Loucy (cell line): ENCODE measurements at regions not wholly inside any gene's neighbourhood (a gene's known extent, or its start where the extent isn't known, plus 50 kb on each side); places are given as distances from the start of the nearest gene placed in this dataset.

Experiments used
- H2AFZ ChIP-seq: fragments of 200-600 bp; sonication (generic); 2 replicates; pipeline ENCODE4 v1.6.0; 2016; ENCODE audit warnings: antibody characterized with exemption, mild to moderate bottlenecking, low read length, moderate library complexity
- H3F3A ChIP-seq: fragments of 200-600 bp; 2 replicates; pipeline ENCODE4 v1.6.0; 2016; ENCODE audit warnings: antibody characterized with exemption, low read depth, mild to moderate bottlenecking
- H3K27me3 ChIP-seq: fragments of 200-600 bp; sonication (generic); 2 replicates; pipeline ENCODE4 v1.6.1; 2014; ENCODE audit warnings: low read length, mild to moderate bottlenecking; ENCODE audit not compliant: insufficient read depth, poor library complexity, severe bottlenecking
- H3K36me3 ChIP-seq: fragments of 200-600 bp; sonication (generic); 2 replicates; pipeline ENCODE4 v1.6.1; 2016; ENCODE audit warnings: low read length; ENCODE audit not compliant: insufficient read depth
- H3K4me1 ChIP-seq: fragments of 200-600 bp; sonication (generic); 2 replicates; pipeline ENCODE4 v1.5.1; 2014; ENCODE audit warnings: low read length, mild to moderate bottlenecking; ENCODE audit not compliant: insufficient read depth, poor library complexity, severe bottlenecking
- H3K4me2 ChIP-seq: fragments of 200-600 bp; sonication (generic); 2 replicates; pipeline ENCODE4 v1.6.0; 2014; ENCODE audit warnings: antibody characterized with exemption, low read length, low read depth, mild to moderate bottlenecking; ENCODE audit not compliant: poor library complexity, severe bottlenecking
- H3K4me3 ChIP-seq: fragments of 200-600 bp; sonication (generic); 2 replicates; pipeline ENCODE4 v1.5.1; 2014; ENCODE audit warnings: low read length, mild to moderate bottlenecking, mixed read lengths; ENCODE audit not compliant: poor library complexity, severe bottlenecking
- H3K79me2 ChIP-seq: fragments of 200-600 bp; sonication (generic); 2 replicates; pipeline ENCODE4 v1.6.1; 2014; ENCODE audit warnings: low read length; ENCODE audit not compliant: insufficient read depth
- H3K9ac ChIP-seq: fragments of 200-600 bp; sonication (generic); 2 replicates; pipeline ENCODE4 v1.6.0; 2014; ENCODE audit warnings: mild to moderate bottlenecking, low read depth, low read length, moderate library complexity; ENCODE audit not compliant: poor library complexity, severe bottlenecking
- H3K9me2 ChIP-seq: fragments of 200-600 bp; sonication (generic); replicated peaks from 2 replicates; pipeline ENCODE4 v1.6.1; 2016; ENCODE audit warnings: low read depth, low read length, mixed read lengths
- H3K9me3 ChIP-seq: fragments of 200-600 bp; sonication (generic); 2 replicates; pipeline ENCODE4 v1.6.1; 2014; ENCODE audit warnings: mild to moderate bottlenecking, antibody characterized with exemption, low read length, low read depth; ENCODE audit not compliant: insufficient read depth
- H4K20me1 ChIP-seq: fragments of 200-600 bp; sonication (generic); 2 replicates; pipeline ENCODE4 v1.6.0; 2014; ENCODE audit warnings: antibody characterized with exemption, low read length, mild to moderate bottlenecking; ENCODE audit not compliant: insufficient read depth, poor library complexity, severe bottlenecking
- EZH2phosphoT487 ChIP-seq: fragments of 200-600 bp; IDR thresholded peaks from 2 replicates; pipeline ENCODE4 v1.6.1; 2018; ENCODE audit warnings: antibody characterized with exemption, mild to moderate bottlenecking, moderate library complexity, borderline replicate concordance
- TF ChIP-seq, protein P1 (sequence below): fragments of 200-600 bp; sonication (generic); conservative IDR thresholded peaks from 2 replicates; pipeline ENCODE4 v1.5.1; 2014; ENCODE audit warnings: mild to moderate bottlenecking, antibody characterized with exemption, low read length

DNA sequence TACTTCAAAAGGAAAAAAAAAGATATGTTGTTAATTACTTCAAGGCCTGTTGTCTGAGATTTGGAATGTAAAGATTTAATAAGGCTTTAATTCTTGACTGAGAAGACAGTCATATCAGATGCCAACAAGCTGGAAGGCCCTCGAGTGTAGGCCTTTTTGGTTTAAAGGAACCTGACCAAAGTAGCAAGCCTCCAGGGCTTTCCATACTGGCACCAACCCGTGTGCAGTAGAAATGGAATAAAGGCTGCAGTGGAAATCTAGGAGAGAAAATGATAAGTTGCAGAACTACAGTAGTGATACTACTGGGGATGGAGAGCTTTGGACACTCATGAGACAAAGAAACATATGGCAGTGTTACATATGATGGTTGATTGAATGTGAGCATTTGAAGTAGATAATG, 358.0 kb downstream of the TAF11L14 start:
- Histone ChIP-seq H3K79me2 (no peaks in the 10 kb centered on the region), H3F3A (no peaks in the 10 kb centered on the region)

DNA sequence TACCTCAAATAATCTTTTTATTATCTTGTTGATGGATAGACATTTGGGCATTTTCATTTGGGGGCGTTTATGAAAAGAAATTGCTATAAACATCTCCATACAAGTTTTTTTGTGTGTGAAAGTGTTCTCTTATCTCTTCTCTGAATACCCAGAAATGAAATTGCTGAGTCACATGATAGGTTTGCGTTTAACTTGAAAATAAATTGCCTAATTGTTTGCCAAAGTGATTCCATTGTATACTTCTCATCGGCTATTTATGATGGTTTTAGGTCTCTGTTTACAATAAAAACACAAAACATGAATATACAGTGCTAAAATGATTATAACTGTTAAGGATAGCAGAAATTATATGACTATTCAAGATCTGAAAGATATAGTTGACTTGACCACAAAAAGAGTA, 361.7 kb downstream of the TAF11L14 start:
- Histone ChIP-seq H3K4me1 (no peaks in the 10 kb centered on the region), H2AFZ (no peak overlapping the region), H3K9ac (no peak overlapping the region), H3K4me2 (no peak overlapping the region), H3K9me2 (no peaks in the 10 kb centered on the region), H3F3A (no peaks in the 10 kb centered on the region), H3K27me3 (no peaks in the 10 kb centered on the region), H3K9me3 (no peaks in the 10 kb centered on the region; the same call in 1 of the 2 replicates), H3K4me3 (no peak overlapping the region), H3K36me3 (no peaks in the 10 kb centered on the region), H3K79me2 (no peaks in the 10 kb centered on the region), H4K20me1 (no peaks in the 10 kb centered on the region)
- TF ChIP-seq, protein P1, sequence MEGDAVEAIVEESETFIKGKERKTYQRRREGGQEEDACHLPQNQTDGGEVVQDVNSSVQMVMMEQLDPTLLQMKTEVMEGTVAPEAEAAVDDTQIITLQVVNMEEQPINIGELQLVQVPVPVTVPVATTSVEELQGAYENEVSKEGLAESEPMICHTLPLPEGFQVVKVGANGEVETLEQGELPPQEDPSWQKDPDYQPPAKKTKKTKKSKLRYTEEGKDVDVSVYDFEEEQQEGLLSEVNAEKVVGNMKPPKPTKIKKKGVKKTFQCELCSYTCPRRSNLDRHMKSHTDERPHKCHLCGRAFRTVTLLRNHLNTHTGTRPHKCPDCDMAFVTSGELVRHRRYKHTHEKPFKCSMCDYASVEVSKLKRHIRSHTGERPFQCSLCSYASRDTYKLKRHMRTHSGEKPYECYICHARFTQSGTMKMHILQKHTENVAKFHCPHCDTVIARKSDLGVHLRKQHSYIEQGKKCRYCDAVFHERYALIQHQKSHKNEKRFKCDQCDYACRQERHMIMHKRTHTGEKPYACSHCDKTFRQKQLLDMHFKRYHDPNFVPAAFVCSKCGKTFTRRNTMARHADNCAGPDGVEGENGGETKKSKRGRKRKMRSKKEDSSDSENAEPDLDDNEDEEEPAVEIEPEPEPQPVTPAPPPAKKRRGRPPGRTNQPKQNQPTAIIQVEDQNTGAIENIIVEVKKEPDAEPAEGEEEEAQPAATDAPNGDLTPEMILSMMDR, result no peak

More for the DNA sequence above, 358.0 kb downstream of the TAF11L14 start:
- Histone ChIP-seq H3K4me2 (no peak overlapping the region), H2AFZ (no peak overlapping the region), H3K4me3 (no peak overlapping the region), H4K20me1 (no peaks in the 10 kb centered on the region), H3K36me3 (no peaks in the 10 kb centered on the region), H3K9me3 (no peaks in the 10 kb centered on the region), H3K27me3 (no peaks in the 10 kb centered on the region), H3K4me1 (no peaks in the 10 kb centered on the region), H3K9ac (no peak overlapping the region), H3K9me2 (no peaks in the 10 kb centered on the region)
- TF ChIP-seq, protein P1, result no peak
- no peak for TF ChIP-seq EZH2phosphoT487

DNA sequence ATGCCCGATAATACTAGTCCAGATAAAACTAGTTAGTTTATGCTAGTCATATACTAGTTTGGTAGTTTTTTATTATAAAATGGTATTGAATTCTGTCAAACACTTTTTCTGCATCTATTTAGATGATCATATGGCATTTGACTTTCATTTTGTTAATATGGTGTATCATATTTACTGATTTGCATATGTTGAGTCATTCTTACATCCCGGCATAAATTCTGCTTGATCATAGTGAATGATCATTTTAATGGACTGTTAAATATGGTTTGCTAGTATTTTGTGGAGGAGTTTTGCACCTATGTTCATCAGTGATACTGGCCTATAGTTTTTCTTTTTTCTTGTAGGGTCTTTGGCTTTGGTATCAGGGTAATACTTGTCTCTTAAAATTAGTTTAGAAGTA, 365.6 kb downstream of the TAF11L14 start:
- H3K9ac ChIP-seq, result no peak overlapping the region
- no peaks in the 10 kb centered on the region for H3K4me1 ChIP-seq
- H2AFZ ChIP-seq, result no peak overlapping the region
- no peaks in the 10 kb centered on the region for H3F3A ChIP-seq
- H3K27me3 ChIP-seq, result no peaks in the 10 kb centered on the region
- H3K4me3 ChIP-seq, result no peak overlapping the region
- no peaks in the 10 kb centered on the region for H3K9me2 ChIP-seq
- TF ChIP-seq EZH2phosphoT487, result no peak
- TF ChIP-seq, protein P1, result no peak
- no peaks in the 10 kb centered on the region for H3K36me3 ChIP-seq
- H4K20me1 ChIP-seq, result no peaks in the 10 kb centered on the region
- H3K4me2 ChIP-seq, result no peak overlapping the region
- H3K79me2 ChIP-seq, result no peaks in the 10 kb centered on the region
- H3K9me3 ChIP-seq, result no peaks in the 10 kb centered on the region; the same call in 1 of the 2 replicates
